H1 (cell line): ENCODE measurements at regions not wholly inside any gene's neighbourhood (a gene's known extent, or its start where the extent isn't known, plus 50 kb on each side); places are given as distances from the start of the nearest gene placed in this dataset.

Source experiments
- CTCF ChIA-PET: fragments of 300-600 bp; sonication (Branson Sonifier 250); formaldehyde crosslinking; loops from one replicate; lab custom pipeline; 2021; ENCODE audit not compliant: partially characterized antibody; lab: Charles Lee
- POLR2A ChIA-PET: fragments of 300-600 bp; sonication (Branson Sonifier 250); formaldehyde crosslinking; loops from one replicate; lab custom pipeline; 2021; ENCODE audit warnings: inconsistent platforms; ENCODE audit not compliant: partially characterized antibody; lab: Charles Lee
- DNase-seq, 2 experiments: peaks; one replicate each; pipeline versions ENCODE4 v3.0.0 to v3.0.0-alpha.2; 2010 to 2022; ENCODE audit warnings: low spot score in 2 of 2, low read depth in 1 of 2, mixed read lengths in 1 of 2
- FAIRE-seq: peaks from 2 replicates; lab custom pipeline; 2011; peaks lifted over from hg19 to GRCh38; lab: Jason Lieb, UNC
- H2AFZ ChIP-seq: 2 replicates; pipeline ENCODE4 v1.8.1; 2012; ENCODE audit warnings: low read length, inconsistent platforms
- H2AK5ac ChIP-seq: 2 replicates; pipeline ENCODE4 v1.6.1; 2013; ENCODE audit warnings: low read depth, low read length
- H2BK120ac ChIP-seq: replicated peaks from 2 replicates; pipeline ENCODE3; 2013; ENCODE audit warnings: low read depth, low read length, inconsistent platforms
- H2BK12ac ChIP-seq: 2 replicates; pipeline ENCODE4 v1.6.1; 2013; ENCODE audit warnings: low read depth, low read length
- H2BK15ac ChIP-seq: 2 replicates; pipeline ENCODE4 v1.6.1; 2013; ENCODE audit warnings: low read length
- H2BK20ac ChIP-seq: 2 replicates; pipeline ENCODE4 v1.6.1; 2013; ENCODE audit warnings: low read length
- H2BK5ac ChIP-seq: 2 replicates; pipeline ENCODE4 v1.6.1; 2013; ENCODE audit warnings: low read depth, low read length
- H3K14ac ChIP-seq: 2 replicates; pipeline ENCODE4 v1.6.1; 2013; ENCODE audit warnings: inconsistent platforms; ENCODE audit not compliant: insufficient read length
- H3K18ac ChIP-seq: 2 replicates; pipeline ENCODE4 v1.6.1; 2013; ENCODE audit warnings: low read length; ENCODE audit errors: extremely low read depth
- H3K23ac ChIP-seq: 2 replicates; pipeline ENCODE4 v1.6.1; 2013; ENCODE audit warnings: inconsistent platforms; ENCODE audit not compliant: insufficient read length
- H3K23me2 ChIP-seq: 2 replicates; pipeline ENCODE4 v1.6.1; 2013; ENCODE audit warnings: low read depth, low read length
- H3K27ac ChIP-seq: 2 replicates; pipeline ENCODE4 v1.6.1; 2011; ENCODE audit warnings: low read depth, low read length, inconsistent platforms
- H3K27me3 ChIP-seq, 4 experiments: replicated peaks in 1 of 4; 1 replicate in 1 of 4; 2 replicates in 3 of 4; pipeline versions ENCODE4 v1.6.1 to v1.8.1; 2011 to 2013; ENCODE audit warnings: low read length in 3 of 4, mild to moderate bottlenecking in 3 of 4, inconsistent platforms in 2 of 4, mixed read lengths in 2 of 4, moderate library complexity in 1 of 4; ENCODE audit not compliant: control insufficient read depth in 3 of 4, insufficient read depth in 3 of 4; ENCODE audit errors: extremely low read depth in 1 of 4
- H3K36me3 ChIP-seq, 4 experiments: 2 replicates each; pipeline versions ENCODE4 v1.6.1 to v1.8.1; 2011 to 2013; ENCODE audit warnings: mild to moderate bottlenecking in 4 of 4, low read length in 3 of 4, moderate library complexity in 2 of 4, control low read depth in 1 of 4, inconsistent platforms in 1 of 4; ENCODE audit not compliant: insufficient read depth in 4 of 4, control insufficient read depth in 2 of 4
- H3K4ac ChIP-seq: replicated peaks from 2 replicates; pipeline ENCODE3; 2013; ENCODE audit warnings: low read length, low read depth, mixed read lengths, inconsistent platforms; ENCODE audit not compliant: insufficient read length
- H3K4me1 ChIP-seq, 4 experiments: replicated peaks in 1 of 4; 1 replicate in 1 of 4; 2 replicates in 3 of 4; pipeline versions ENCODE4 v1.6.1 to v1.8.1; 2011 to 2013; ENCODE audit warnings: low read length in 3 of 4, inconsistent platforms in 2 of 4, mixed read lengths in 1 of 4; ENCODE audit not compliant: insufficient read depth in 4 of 4, control insufficient read depth in 3 of 4
- H3K4me2 ChIP-seq, 2 experiments: 2 replicates each; pipeline versions ENCODE4 v1.6.1 to v1.8.1; 2011 to 2013; ENCODE audit warnings: low read depth in 2 of 2, low read length in 2 of 2, control low read depth in 1 of 2, inconsistent platforms in 1 of 2, mild to moderate bottlenecking in 1 of 2; ENCODE audit not compliant: insufficient read depth in 1 of 2
- H3K4me3 ChIP-seq, 4 experiments: fragments of 200-600, 300-600 bp in 1 of 4; sonication (generic), shearing (Covaris generic), sonication (Bioruptor Twin) in 1 of 4; 2 replicates each; pipeline versions ENCODE4 v1.5.1 to v1.8.1; 2011 to 2016; ENCODE audit warnings: low read length in 4 of 4, low read depth in 3 of 4, control low read depth in 2 of 4, inconsistent platforms in 2 of 4, mild to moderate bottlenecking in 2 of 4, mixed read lengths in 1 of 4, moderate library complexity in 1 of 4; ENCODE audit not compliant: insufficient read depth in 2 of 4; ENCODE audit errors: extremely low read depth in 1 of 4
- H3K56ac ChIP-seq: replicated peaks from 2 replicates; pipeline ENCODE3; 2013; ENCODE audit warnings: low read depth, mild to moderate bottlenecking, mixed read lengths, low read length, inconsistent platforms; ENCODE audit not compliant: insufficient read length
- H3K79me1 ChIP-seq: 2 replicates; pipeline ENCODE4 v1.6.1; 2013; ENCODE audit warnings: low read depth, low read length, control low read depth
- H3K79me2 ChIP-seq, 2 experiments: 2 replicates each; pipeline versions ENCODE4 v1.6.1 to v1.8.1; 2012 to 2013; ENCODE audit warnings: low read length in 2 of 2, mild to moderate bottlenecking in 2 of 2, inconsistent platforms in 1 of 2; ENCODE audit not compliant: insufficient read depth in 2 of 2, control insufficient read depth in 1 of 2
- H3K9ac ChIP-seq, 4 experiments: replicated peaks in 1 of 4; 1 replicate in 1 of 4; 2 replicates in 3 of 4; pipeline versions ENCODE4 v1.6.1 to v1.8.1; 2011 to 2013; ENCODE audit warnings: low read depth in 3 of 4, low read length in 3 of 4, control low read depth in 2 of 4, mild to moderate bottlenecking in 2 of 4, moderate library complexity in 2 of 4, inconsistent platforms in 1 of 4; ENCODE audit errors: extremely low read depth in 1 of 4
- H3K9me3 ChIP-seq, 2 experiments: 2 replicates each; pipeline versions ENCODE4 v1.6.1 to v1.8.1; 2012 to 2013; ENCODE audit warnings: mild to moderate bottlenecking in 2 of 2, moderate library complexity in 2 of 2, control low read depth in 1 of 2, inconsistent platforms in 1 of 2, low read depth in 1 of 2, low read length in 1 of 2, mixed read lengths in 1 of 2; ENCODE audit not compliant: insufficient read depth in 2 of 2
- H4K20me1 ChIP-seq, 2 experiments: replicated peaks in 1 of 2; 2 replicates each; pipeline versions ENCODE3 to v1.8.1; 2011 to 2013; ENCODE audit warnings: inconsistent platforms in 2 of 2, low read length in 2 of 2, mild to moderate bottlenecking in 1 of 2; ENCODE audit not compliant: insufficient read depth in 2 of 2, control insufficient read depth in 1 of 2
- H4K5ac ChIP-seq: 2 replicates; pipeline ENCODE4 v1.6.1; 2013; ENCODE audit warnings: low read length, low read depth, mixed read lengths, inconsistent platforms; ENCODE audit not compliant: insufficient read length
- H4K8ac ChIP-seq: 2 replicates; pipeline ENCODE4 v1.8.0; 2013; ENCODE audit warnings: mild to moderate bottlenecking, moderate library complexity, low read length, inconsistent platforms; ENCODE audit not compliant: insufficient read depth; ENCODE audit errors: extremely low read depth
- H4K91ac ChIP-seq: replicated peaks from 2 replicates; pipeline ENCODE3; 2013; ENCODE audit warnings: low read length, mixed read lengths, inconsistent platforms; ENCODE audit not compliant: insufficient read length
- CEBPB ChIP-seq: IDR thresholded peaks from 2 replicates; pipeline ENCODE4 v1.6.1; 2012; ENCODE audit warnings: low read depth, low read length
- CREB1 ChIP-seq: IDR thresholded peaks from 2 replicates; pipeline ENCODE4 v1.6.1; 2012; ENCODE audit warnings: inconsistent platforms
- KDM5A ChIP-seq: fragments of 200-600 bp; IDR thresholded peaks from 2 replicates; pipeline ENCODE4 v1.7.1; 2012; ENCODE audit warnings: mild to moderate bottlenecking, low read length, inconsistent platforms, mixed read lengths
- RAD21 ChIP-seq, 2 experiments: IDR thresholded peaks in 1 of 2; conservative IDR thresholded peaks in 1 of 2; 2 replicates each; pipeline ENCODE4 v1.6.1; 2011; ENCODE audit warnings: low read depth in 2 of 2, low read length in 2 of 2, improper control_type of control experiment in 1 of 2, inconsistent platforms in 1 of 2, mild to moderate bottlenecking in 1 of 2, moderate library complexity in 1 of 2
- TAF1 ChIP-seq: IDR thresholded peaks from 2 replicates; pipeline ENCODE4 v1.6.1; 2011; ENCODE audit warnings: mild to moderate bottlenecking, low read depth, low read length
- TEAD4 ChIP-seq: IDR thresholded peaks from 2 replicates; pipeline ENCODE4 v1.6.1; 2012; ENCODE audit warnings: low read depth, low read length, inconsistent platforms, mixed read lengths

DNA sequence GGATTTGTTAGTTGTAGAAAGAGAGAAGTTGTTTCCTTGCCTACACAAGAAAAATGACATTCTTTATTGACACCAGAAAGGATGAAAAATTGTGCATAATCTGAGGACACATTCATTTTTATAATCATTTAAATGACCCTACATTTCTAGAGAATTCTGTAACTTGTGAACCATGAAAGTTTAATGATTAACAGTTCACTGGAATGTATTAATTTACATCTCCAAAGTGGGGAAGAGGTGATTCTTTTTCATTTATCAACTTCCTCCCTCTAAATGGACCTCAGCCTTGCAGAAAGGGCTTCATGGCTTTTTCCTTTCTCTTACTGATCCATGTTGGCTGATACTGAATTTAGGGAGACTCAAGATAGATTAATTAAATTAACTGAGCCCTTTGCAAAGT lies 565.2 kb upstream of the LINC00305 start:
- no peak overlapping the region for H2BK5ac ChIP-seq
- no peaks in the 10 kb centered on the region; a peak in 1 of 7 replicates for H3K4me1 ChIP-seq
- no peak overlapping the region for H2AK5ac ChIP-seq
- no peaks in the 10 kb centered on the region for H3K79me2 ChIP-seq
- no peak overlapping the region for H2BK12ac ChIP-seq
- no peak overlapping the region for H3K56ac ChIP-seq
- ChIA-PET POLR2A (no interaction called here), CTCF (no interaction called here)
- H3K27me3 ChIP-seq, result no peaks in the 10 kb centered on the region
- no peaks in the 10 kb centered on the region for H3K36me3 ChIP-seq
- H3K14ac ChIP-seq, result no peak overlapping the region
- H2BK20ac ChIP-seq, result no peak overlapping the region
- DNase-seq (no peak), FAIRE-seq (no peak)
- no peak overlapping the region for H4K5ac ChIP-seq
- TF ChIP-seq CREB1 (no peak), TAF1 (no peak), RAD21 (IDR thresholded peaks at IDR 0.05 in 1 of 2, conservative IDR thresholded peaks at IDR 0.05 in 1 of 2; ENCODE audit: low read depth in 2 of 2, low read length in 2 of 2) (no peak), KDM5A (no peak), CEBPB (no peak), TEAD4 (no peak)
- no peak overlapping the region for H2BK120ac ChIP-seq
- H4K20me1 ChIP-seq, result no peaks in the 10 kb centered on the region
- H4K8ac ChIP-seq, result no peak overlapping the region
- no peak overlapping the region for H4K91ac ChIP-seq
- H3K4ac ChIP-seq, result no peak overlapping the region
- no peaks in the 10 kb centered on the region for H3K23me2 ChIP-seq
- H3K27ac ChIP-seq, result no peak overlapping the region
- H2AFZ ChIP-seq, result no peak overlapping the region
- no peak overlapping the region for H3K4me2 ChIP-seq
- no peak overlapping the region for H3K18ac ChIP-seq
- H3K79me1 ChIP-seq, result no peaks in the 10 kb centered on the region
- no peak overlapping the region for H3K4me3 ChIP-seq
- no peak overlapping the region for H3K23ac ChIP-seq
- H3K9ac ChIP-seq, result no peak overlapping the region
- H2BK15ac ChIP-seq, result no peak overlapping the region
- H3K9me3 ChIP-seq, result no peaks in the 10 kb centered on the region
